ENCODE measurements at regions not wholly inside any gene's neighbourhood (a gene's known extent, or its start where the extent isn't known, plus 50 kb on each side); places are given as distances from the start of the nearest gene placed in this dataset.
A peak's percentile ranks its signal among the peaks of the same experiment; 100 is the strongest.

- intact Hi-C loops (cut with DNase I; ENCODE audit: low total_unique reads), result no loop called here
- DNase-seq (ENCODE audit: low spot score in 2 of 2), result peak; percentile 3 to 68
- TF ChIP-seq POLR2A (IDR thresholded peaks at IDR 0.05), result no peak
- no peak for TF ChIP-seq CTCF (IDR thresholded peaks at IDR 0.05)
- H3K4me3 ChIP-seq (ENCODE audit: low read depth, poor library complexity, severe bottlenecking), result no peak overlapping the region
- WGBS, 2 donors, result 93 to 95% methylated on average over 5 of the region's 5 CpGs
These were observed 185.7 kb downstream of the FOXD2 start for GRCh38 chr1:47623557-47623940.

GRCh38 chr1:47624531-47624930, 186.7 kb downstream of the FOXD2 start:
- TF ChIP-seq POLR2A (IDR thresholded peaks at IDR 0.05) (no peak), CTCF (IDR thresholded peaks at IDR 0.05) (no peak)
- H3K4me3 ChIP-seq (ENCODE audit: low read depth, poor library complexity, severe bottlenecking), result no peak overlapping the region
- intact Hi-C loops (cut with DNase I; ENCODE audit: low total_unique reads), result no loop called here
- DNase-seq (ENCODE audit: low spot score in 2 of 2), result peak in 1 of 2 donors; percentile 13
- WGBS, 2 donors, result 51 to 54% methylated on average over 4 of the region's 4 CpGs

- DNase-seq (ENCODE audit: low spot score in 2 of 2), result peak in 1 of 2 donors; percentile 26
These were observed 189.2 kb downstream of the FOXD2 start for GRCh38 chr1:47627016-47627415.

GRCh38 chr1:47627471-47628370, 189.9 kb downstream of the FOXD2 start:
- WGBS, 2 donors, result 77 to 83% methylated on average over 19 to 23 of the region's 23 CpGs
- intact Hi-C loops (cut with DNase I; ENCODE audit: low total_unique reads), result no loop called here
- peak in 1 of 2 donors; percentile 67 for DNase-seq (ENCODE audit: low spot score in 2 of 2)
- no peak overlapping the region for H3K4me3 ChIP-seq (ENCODE audit: low read depth, poor library complexity, severe bottlenecking)
- TF ChIP-seq POLR2A (IDR thresholded peaks at IDR 0.05) (no peak), CTCF (IDR thresholded peaks at IDR 0.05) (no peak)

More at GRCh38 chr1:47627016-47627415, 189.2 kb downstream of the FOXD2 start:
- no peak overlapping the region for H3K4me3 ChIP-seq (ENCODE audit: low read depth, poor library complexity, severe bottlenecking)
- intact Hi-C loops (cut with DNase I; ENCODE audit: low total_unique reads), result no loop called here
- WGBS, 2 donors, result 87 to 96% methylated on average over 2 of the region's 2 CpGs
- TF ChIP-seq CTCF (IDR thresholded peaks at IDR 0.05) (no peak), POLR2A (IDR thresholded peaks at IDR 0.05) (no peak)

- DNase-seq (ENCODE audit: low spot score in 2 of 2), result peak in 1 of 2 donors; percentile 15
- intact Hi-C loops (cut with DNase I; ENCODE audit: low total_unique reads), result no loop called here
- no peak overlapping the region for H3K4me3 ChIP-seq (ENCODE audit: low read depth, poor library complexity, severe bottlenecking)
- TF ChIP-seq CTCF (IDR thresholded peaks at IDR 0.05) (no peak), POLR2A (IDR thresholded peaks at IDR 0.05) (no peak)
- 91 to 94% methylated on average over 3 of the region's 3 CpGs for WGBS, 2 donors
These were observed 191.4 kb downstream of the FOXD2 start for GRCh38 chr1:47629201-47629600.

Measured in lower leg skin (tissue), 4 donors.